H1 (cell line): ENCODE measurements at regions not wholly inside any gene's neighbourhood (a gene's known extent, or its start where the extent isn't known, plus 50 kb on each side); places are given as distances from the start of the nearest gene placed in this dataset.

Experiments
- BRCA1 ChIP-seq: IDR thresholded peaks from 2 replicates; pipeline ENCODE4 v1.6.1; 2012; ENCODE audit warnings: low read depth, low read length, improper control_type of control experiment
- CHD7 ChIP-seq: fragments of 300-600 bp; sonication (generic); IDR thresholded peaks from 2 replicates; pipeline ENCODE4 v1.7.1; 2012; ENCODE audit warnings: low read length, moderate library complexity, mild to moderate bottlenecking, inconsistent platforms; ENCODE audit not compliant: insufficient replicate concordance
- CTCF ChIP-seq, 3 experiments: IDR thresholded peaks; 1 replicate in 2 of 3; 2 replicates in 1 of 3; pipeline versions ENCODE4 v1.5.1 to v1.6.1; 2011; ENCODE audit warnings: low read length in 3 of 3, mild to moderate bottlenecking in 3 of 3, inconsistent platforms in 2 of 3, low read depth in 1 of 3, moderate library complexity in 1 of 3; ENCODE audit not compliant: insufficient read depth in 1 of 3; ENCODE audit errors: control extremely low read depth in 1 of 3
- EZH2 ChIP-seq: fragments of 200-600 bp; sonication (generic); IDR thresholded peaks from 2 replicates; pipeline ENCODE4 v1.7.1; 2012; ENCODE audit warnings: low read depth, mild to moderate bottlenecking, moderate library complexity, low read length, inconsistent platforms; ENCODE audit not compliant: severe bottlenecking
- GABPA ChIP-seq: IDR thresholded peaks from 2 replicates; pipeline ENCODE4 v1.6.1; 2011; ENCODE audit warnings: mild to moderate bottlenecking, low read length, moderate library complexity, borderline replicate concordance; ENCODE audit not compliant: insufficient read depth
- MAFK ChIP-seq: IDR thresholded peaks from 2 replicates; pipeline ENCODE4 v1.6.1; 2012; ENCODE audit warnings: low read depth, mild to moderate bottlenecking, improper control_type of control experiment, low read length
- POLR2A ChIP-seq, 2 experiments: IDR thresholded peaks; 1 replicate in 1 of 2; 2 replicates in 1 of 2; pipeline ENCODE4 v1.6.1; 2011; ENCODE audit warnings: low read depth in 2 of 2, low read length in 2 of 2, mild to moderate bottlenecking in 2 of 2; ENCODE audit errors: control extremely low read depth in 1 of 2
- POLR2AphosphoS5 ChIP-seq: IDR thresholded peaks from 2 replicates; pipeline ENCODE4 v1.6.1; 2011; ENCODE audit warnings: low read depth, low read length
- RAD21 ChIP-seq, 2 experiments: IDR thresholded peaks in 1 of 2; conservative IDR thresholded peaks in 1 of 2; 2 replicates each; pipeline ENCODE4 v1.6.1; 2011; ENCODE audit warnings: low read depth in 2 of 2, low read length in 2 of 2, improper control_type of control experiment in 1 of 2, inconsistent platforms in 1 of 2, mild to moderate bottlenecking in 1 of 2, moderate library complexity in 1 of 2
- TCF12 ChIP-seq: IDR thresholded peaks from 2 replicates; pipeline ENCODE4 v1.6.1; 2011; ENCODE audit warnings: low read depth, mild to moderate bottlenecking, low read length

GRCh38 chr2:217706513-217706912, 296.3 kb downstream of the TNS1 start (continued):
- TF ChIP-seq CHD7 (no peak), RAD21 (IDR thresholded peaks at IDR 0.05 in 1 of 2, conservative IDR thresholded peaks at IDR 0.05 in 1 of 2; ENCODE audit: low read depth in 2 of 2, low read length in 2 of 2) (no peak), MAFK (no peak), POLR2A (IDR thresholded peaks at IDR 0.05; ENCODE audit: control extremely low read depth in 1 of 2, low read depth in 2 of 2, low read length in 2 of 2) (no peak), EZH2 (no peak), BRCA1 (no peak), POLR2AphosphoS5 (no peak), TCF12 (no peak), CTCF (IDR thresholded peaks at IDR 0.05; ENCODE audit: control extremely low read depth in 1 of 3, insufficient read depth in 1 of 3, low read depth in 1 of 3, low read length in 3 of 3) (no peak), GABPA (no peak)
